HG02678 (cell line): ENCODE measurements at regions not wholly inside any gene's neighbourhood (a gene's known extent, or its start where the extent isn't known, plus 50 kb on each side); places are given as distances from the start of the nearest gene placed in this dataset.
"Not testable (repeated sequence)": the region's sequence is repeated elsewhere in the genome, so short reads cannot be mapped to it uniquely, and the experiment has no call there.

Experiments
- ATAC-seq: cut with Tn5 transposase; IDR thresholded peaks from one replicate; pipeline ENCODE4 v1.9.1; 2021; ENCODE audit warnings: mild to moderate bottlenecking, moderate library complexity; ENCODE audit not compliant: unreplicated experiment

DNA sequence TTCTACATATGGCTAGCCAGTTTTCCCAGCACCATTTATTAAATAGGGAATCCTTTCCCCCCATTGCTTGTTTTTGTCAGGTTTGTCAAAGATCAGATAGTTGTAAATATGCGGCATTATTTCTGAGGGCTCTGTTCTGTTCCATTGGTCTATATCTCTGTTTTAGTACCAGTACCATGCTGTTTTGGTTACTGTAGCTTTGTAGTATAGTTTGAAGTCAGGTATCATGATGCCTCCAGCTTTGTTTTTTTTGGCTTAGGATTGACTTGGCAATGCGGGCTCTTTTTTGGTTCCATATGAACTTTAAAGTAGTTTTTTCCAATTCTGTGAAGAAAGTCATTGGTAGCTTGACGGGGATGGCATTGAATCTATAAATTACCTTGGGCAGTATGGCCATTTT, 60.0 kb upstream of the GPC3 start:
- not testable (repeated sequence) for ATAC-seq

- not testable (repeated sequence) for ATAC-seq
Measured at GRCh38 chrX:134067107-134067506, 81.7 kb upstream of the GPC3 start.

DNA sequence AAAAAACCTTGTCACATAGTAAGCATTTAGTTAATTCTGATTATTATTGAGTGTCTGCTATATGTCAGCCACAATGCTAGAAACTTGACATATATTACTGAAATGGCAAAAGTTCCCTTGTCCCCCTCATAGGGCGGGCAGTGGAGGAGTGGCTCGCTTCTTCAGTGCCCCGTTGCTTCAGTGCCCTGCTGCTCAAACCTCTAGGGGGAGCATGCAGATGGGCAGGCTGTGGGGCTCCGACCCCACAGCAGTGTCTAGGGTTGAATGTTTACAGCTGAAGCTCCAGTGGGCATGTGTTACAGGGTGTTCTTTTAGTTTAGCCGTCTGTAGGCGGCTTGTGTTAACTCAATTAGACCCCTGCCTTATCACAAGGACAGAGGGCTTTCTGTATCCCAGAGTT, 86.5 kb upstream of the GPC3 start:
- ATAC-seq = not testable (repeated sequence)

GRCh38 chrX:134073341-134073740, 87.9 kb upstream of the GPC3 start:
- no peak for ATAC-seq

DNA sequence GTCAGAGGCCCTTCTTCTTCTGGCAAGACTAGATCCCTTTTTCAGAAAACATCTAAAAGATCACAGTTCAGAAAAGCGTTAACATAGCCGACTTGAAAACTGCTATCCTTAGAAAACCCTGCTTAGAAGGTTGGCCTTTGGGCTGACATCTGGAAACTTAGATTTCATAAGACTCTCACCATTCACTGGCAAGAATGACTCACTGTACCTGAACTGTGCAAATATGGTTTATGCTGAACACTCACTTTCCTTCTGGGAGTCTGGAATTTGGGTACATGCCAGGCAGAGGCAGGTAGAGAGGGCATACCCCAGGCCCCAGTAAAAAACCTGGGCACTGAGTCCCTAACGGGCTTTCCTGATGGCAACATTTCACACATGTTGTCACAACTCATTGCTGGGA, 88.8 kb upstream of the GPC3 start:
- ATAC-seq = no peak

DNA sequence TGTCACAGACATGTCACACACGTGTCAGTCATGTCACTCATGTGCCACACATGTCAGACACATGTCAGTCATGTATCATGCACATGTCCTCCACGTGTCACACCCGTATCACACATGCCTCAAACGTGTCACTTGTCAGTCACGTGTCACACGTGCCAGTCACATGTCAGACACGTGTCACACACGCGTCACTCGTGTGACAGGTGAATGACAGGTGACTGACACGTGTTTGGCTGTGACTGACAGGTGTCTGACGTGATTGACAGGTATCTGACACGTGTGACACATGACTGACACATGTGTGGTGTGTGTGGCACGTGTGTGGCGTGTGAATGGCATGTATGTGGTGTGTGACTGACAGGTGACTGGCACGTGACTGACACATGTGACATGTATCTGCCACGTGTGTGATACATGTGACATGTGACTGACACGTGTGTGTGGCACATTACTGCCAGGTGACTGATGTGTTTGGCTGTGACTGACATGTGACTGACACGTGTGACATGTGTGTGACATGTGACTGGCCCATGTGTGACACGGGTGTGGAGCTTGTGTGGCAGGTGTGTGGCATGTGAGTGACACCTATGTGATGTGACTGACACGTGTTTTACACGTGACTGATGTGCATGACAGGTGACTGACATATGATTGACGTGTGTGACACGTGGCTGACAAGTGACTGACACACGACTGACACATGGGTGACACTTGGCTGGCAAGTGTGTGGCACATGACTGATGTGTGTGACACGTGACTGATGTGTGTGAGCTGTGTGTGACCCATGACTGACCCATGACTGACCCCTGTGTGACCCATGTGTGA, 90.7 kb upstream of the GPC3 start:
- ATAC-seq = no peak

GRCh38 chrX:134095366-134095765, 110.0 kb upstream of the GPC3 start:
- no peak for ATAC-seq

- ATAC-seq = no peak
Measured at GRCh38 chrX:134101636-134102035, 116.2 kb upstream of the GPC3 start.

DNA sequence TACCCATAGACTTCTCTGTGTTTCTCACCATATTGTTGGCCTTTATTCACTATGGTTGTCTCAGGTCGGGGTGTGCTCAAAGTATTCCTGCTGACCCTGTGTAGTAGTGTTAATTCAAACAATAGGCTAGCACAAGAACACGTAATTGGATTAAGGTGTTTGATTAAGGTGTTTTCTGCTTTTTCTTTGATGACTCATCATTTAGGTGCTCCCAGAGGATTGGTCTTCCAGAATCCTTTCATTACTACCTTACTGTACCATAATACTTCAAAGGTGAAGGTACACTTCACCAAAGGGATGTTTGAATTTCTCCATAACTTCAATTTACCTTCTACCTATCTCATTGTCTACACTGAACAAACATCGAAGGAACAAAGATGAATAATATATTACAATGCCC, 121.7 kb upstream of the CCDC160 start:
- no peak for ATAC-seq

DNA sequence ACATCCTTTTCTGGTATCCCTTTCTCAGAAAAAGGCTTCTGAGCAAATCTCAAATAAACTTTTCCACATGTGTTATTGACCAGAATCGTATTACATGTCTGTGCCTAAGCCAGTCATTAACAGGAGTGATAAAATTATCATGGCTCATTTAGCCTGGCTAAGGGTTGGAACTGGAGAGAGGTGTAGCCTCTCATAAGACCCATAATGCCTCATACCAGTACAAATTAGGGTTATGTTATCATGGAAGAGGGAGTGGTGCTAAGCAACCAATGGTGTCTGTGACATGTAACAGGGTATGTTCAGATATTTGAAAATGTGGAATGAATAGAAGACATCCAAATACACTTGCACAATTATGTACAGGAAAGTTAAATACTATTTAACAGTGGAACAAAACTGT, 99.6 kb upstream of the CCDC160 start:
- no peak for ATAC-seq

- ATAC-seq = no peak
Measured at GRCh38 chrX:134139090-134139489, 97.9 kb upstream of the CCDC160 start.

GRCh38 chrX:134144231-134144630, 92.8 kb upstream of the CCDC160 start:
- peak; percentile 73 for ATAC-seq

DNA sequence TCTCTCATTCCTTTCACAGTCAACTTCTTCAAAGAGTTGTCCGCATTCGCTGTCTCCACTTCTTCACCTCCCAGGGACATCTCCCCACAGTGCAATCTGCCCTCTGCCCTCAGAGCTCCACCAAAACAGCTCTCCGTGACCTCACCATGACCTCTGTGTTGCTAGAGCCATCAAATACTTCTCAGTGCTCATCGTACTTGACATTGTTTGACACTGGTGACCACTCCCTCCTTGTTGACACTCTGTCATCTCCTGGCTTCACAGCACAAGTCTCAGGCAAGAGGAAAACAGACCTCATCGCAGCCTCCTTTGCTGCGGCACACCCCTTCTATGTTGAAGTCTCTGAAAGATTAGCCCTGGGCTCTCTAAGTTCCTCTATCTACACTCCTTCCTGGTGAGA, 90.5 kb upstream of the CCDC160 start:
- ATAC-seq = no peak

GRCh38 chrX:134148172-134148692, 88.8 kb upstream of the CCDC160 start:
- no peak for ATAC-seq

GRCh38 chrX:134158821-134159512, 78.0 kb upstream of the CCDC160 start:
- no peak for ATAC-seq

- peak; percentile 89 for ATAC-seq
Measured at GRCh38 chrX:134161162-134161561, 75.8 kb upstream of the CCDC160 start.

DNA sequence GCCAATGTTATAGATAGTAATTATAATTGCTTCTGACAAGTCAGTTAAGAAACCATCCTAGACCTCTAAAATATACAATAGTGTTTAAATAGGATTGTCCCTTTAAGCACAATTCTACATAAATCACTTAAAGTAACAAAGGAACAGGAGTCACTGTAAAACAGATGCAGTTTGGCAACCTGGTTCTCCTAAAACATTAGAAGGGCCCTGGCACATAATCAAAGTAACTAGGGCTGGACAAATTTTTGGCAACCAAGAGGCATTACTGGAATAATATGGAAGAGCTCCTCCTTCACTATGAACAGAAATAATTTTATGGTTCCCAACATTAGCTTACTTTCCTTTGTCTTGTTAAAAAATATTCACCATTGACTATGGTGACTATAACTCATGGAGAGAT, 75.0 kb upstream of the CCDC160 start:
- no peak for ATAC-seq

DNA sequence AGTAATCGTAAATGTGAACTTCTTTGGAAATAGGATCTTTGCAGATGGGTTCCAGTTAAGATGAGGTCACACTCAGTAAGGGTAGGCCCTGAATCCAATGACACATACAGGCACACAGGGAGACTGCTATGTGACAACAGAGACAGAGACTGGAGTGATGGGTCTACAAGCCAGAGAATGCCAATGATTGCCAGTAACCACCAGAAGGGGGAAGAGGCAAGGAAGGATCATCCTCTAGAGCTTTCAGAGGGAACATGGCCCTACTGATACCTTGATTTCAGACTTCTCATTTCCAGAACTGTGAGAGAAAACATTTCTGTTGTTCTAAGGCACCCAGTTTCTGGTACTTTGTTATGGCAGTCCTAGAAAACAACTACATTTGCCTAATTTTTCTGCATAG, 73.1 kb upstream of the CCDC160 start:
- ATAC-seq = no peak

DNA sequence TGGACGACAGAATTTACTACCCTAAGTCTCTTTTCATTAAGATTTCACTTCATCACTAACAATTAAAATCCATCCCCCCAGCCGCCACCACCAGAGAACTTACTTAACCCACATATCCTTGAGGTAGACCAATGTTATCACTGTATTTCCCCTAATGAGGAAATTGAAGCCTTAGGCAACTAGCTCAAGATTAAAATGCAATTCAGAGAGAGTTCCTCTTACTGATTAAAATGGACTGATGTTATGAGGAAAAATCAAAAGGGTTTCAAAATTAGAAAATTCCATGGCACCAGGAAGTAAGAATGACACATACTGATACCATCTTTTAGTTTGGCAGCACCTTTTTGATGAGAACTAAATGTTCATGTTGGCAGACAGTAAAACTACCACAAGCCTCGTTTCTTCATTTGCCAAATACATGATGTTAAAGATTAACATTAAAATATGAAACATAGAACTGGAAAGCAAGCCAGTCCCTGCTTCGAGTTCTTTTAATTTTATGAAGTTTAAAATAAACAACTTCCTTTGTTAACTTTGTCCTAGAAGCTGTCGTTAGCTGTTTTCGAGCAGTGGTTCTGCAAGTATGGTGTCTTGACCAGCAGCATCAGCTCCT, 69.3 kb upstream of the CCDC160 start:
- ATAC-seq = no peak

GRCh38 chrX:134171661-134172587, 65.1 kb upstream of the CCDC160 start:
- ATAC-seq = peak; percentile 58
